NCI-H1105 (cell line): ENCODE measurements at regions not wholly inside any gene's neighbourhood (a gene's known extent, or its start where the extent isn't known, plus 50 kb on each side); places are given as distances from the start of the nearest gene placed in this dataset.
"Not testable (repeated sequence)": the region's sequence is repeated elsewhere in the genome, so short reads cannot be mapped to it uniquely, and the experiment has no call there.

Experiments used
- DNase-seq: peaks from one replicate; lab custom pipeline; 2025; lab: John Stamatoyannopoulos, UW

DNA sequence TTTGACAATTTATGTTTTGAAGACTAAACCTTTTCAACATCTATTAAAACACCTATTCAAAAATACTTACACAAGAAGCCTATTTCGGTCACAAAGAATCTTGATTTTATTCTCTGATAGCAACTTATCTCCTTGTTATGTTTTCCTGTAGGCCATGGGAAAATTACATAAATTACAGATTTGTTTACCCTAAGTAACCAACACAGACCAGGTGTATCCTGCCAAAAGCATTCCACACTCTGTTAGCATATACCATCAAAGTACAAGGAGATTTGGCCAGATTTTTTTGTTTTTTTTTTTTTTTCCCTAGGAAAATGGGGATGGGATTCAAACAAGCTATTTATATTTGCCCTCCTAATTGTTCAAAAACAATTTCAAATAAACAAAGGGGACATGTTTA lies 497.9 kb upstream of the MAGEB18 start:
- DNase-seq, result no peak

DNA sequence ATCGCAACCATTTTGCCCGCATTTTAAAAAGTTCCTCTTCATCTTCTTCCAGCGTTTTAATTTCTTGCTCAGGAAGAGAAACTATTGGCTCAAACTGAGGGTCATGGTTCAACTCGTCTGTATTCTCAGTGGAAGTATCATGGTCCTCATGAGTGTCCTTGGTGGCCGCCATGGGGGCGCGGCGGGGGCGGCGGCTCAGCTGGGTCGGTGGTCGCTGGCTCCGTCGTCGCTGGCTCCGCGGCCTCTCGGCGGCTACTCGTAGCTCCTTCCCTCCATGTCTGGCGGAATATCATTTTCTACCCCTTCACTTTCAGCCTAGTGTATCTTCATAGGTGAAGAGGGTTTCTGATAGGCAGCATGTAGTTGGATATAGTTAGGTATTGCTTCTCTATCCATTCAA lies 492.0 kb upstream of the MAGEB18 start:
- DNase-seq, result no peak

DNA sequence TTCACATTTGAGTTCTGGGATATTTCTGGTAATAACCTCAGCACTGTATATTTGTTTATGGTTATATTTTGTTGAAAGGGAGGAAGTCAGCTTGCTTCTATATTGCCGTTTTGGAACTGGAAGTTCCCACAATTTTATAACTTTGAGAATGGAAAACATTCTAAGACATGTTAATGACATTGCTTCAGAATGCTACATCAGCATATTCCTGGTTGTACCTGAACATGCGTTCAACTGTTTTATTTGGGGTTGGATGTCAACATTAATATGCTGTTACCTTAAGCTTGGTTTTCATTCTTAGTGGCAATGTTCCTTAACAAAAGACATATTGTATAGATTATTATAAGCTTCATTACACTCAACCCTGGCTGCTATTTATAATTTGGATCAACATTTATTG lies 489.4 kb upstream of the MAGEB18 start:
- no peak for DNase-seq

DNA sequence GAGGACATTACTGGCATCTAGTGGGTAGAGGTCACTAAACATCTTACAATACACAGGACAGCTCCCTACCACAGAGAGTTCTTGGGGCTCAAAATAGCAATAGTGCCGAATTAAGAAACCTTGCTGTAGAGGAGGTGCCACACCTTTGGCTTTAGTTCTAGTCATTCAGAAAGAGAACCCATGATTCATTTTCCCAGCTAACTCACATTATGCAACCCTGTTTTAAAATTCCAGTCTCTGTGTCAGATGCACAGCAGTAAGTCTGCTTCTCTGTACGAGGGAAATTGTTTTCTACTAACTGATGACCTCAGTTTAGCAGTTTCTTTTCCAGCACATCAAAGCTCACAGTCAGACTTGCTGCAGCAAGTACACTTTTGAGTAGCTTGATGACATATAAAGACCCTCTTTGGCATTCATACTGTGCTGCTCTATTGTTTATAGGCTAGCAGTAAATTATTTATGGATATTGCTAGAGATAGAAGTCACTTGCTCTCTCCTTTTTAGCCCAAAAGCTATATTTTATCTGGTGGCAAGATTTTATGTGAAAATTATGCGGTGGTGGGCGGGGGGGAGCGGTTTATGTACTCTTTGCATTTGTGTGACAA lies 487.8 kb upstream of the MAGEB18 start:
- no peak for DNase-seq

DNA sequence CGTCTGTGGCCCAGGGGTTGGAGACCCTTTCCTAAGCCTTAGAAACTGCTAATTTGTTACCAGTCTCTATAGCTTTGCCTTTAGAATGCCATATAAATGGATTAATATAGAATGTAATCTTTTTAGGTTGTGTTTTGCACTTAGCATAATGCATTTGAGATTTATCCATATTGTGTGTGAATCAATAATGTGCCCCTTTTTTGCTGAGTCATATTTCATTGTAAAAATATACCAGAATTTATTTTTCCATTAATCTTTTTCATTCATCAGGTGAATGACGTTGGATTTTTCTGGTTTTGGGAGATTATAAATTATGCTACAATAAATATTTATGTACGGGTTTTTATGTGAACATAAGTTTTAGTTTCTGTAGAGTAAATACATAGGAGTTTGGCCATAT lies 478.8 kb upstream of the MAGEB18 start:
- DNase-seq, result no peak

DNA sequence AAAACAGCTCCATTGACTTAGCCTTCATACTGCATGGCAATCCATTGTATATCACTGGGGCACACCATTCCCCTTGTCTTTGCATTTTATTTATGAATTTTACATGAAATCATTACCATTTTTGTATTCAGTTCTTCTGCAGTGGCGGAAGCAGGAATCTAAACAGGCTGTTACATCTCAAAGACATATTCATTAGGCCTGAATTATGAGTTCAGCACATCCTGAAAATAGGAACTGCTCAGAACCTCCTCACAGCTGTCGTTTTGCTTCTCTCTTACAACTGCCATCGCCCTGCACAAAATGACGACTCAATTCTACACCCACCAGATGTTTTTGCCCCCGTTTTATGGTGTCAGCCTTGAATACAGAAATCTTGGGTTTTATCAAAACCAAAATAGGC lies 474.4 kb upstream of the MAGEB18 start:
- DNase-seq, result no peak

DNA sequence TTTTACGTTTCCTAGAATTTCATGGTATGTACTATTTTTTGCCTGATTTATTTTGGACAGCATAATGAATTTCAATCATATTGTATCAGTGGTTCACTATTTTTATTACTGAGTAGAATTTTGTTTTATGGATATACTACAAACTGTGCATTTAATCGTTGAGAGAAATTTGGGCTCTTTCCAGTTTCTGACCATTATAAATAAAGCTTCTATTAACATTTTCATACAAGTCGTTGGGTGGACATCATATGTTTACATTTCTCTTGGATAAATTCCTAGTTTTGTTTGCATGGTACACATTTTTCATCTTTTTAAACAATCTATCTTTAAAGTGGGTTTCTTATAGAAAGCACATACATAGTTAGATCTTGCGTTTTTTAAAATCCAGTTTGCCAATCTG lies 472.7 kb upstream of the MAGEB18 start:
- DNase-seq, result no peak

DNA sequence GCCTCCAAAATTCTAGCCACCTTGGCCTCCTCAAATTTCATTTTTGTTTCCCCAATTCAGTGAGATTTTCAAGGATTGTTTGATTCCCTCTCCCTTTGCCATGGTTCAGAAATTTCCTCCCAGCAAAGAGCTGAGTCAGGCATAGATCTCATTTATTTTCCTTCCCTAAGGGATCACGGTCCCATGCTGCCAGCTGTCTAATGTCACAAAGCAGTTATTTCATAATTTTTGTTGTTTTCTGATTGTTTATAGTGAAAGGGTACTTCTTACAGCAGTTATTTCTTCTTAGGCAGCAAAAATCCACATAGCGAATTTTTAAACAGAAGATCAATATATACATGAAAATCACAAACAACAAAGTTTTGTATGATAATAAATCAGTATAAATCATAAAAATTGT lies 470.5 kb upstream of the MAGEB18 start:
- DNase-seq, result no peak

DNA sequence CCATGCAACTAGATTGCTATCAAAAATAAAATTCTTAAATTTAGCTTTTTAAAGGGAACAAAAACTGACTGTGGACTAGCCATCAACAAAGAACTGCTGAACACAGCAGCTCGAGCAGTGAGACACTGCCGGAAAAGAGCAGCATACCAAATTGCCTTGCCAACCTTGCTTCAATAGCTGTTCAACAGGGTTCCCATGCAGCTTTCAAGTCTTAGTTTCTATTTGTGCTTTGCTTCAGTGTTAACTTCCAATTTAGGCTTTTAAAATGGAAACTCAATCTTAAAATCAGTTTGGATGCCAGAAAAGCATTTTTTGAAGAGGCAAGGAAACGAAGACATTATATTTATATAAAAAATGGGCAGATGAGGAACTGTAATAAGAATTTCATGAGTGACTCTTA lies 463.4 kb upstream of the MAGEB18 start:
- no peak for DNase-seq

DNA sequence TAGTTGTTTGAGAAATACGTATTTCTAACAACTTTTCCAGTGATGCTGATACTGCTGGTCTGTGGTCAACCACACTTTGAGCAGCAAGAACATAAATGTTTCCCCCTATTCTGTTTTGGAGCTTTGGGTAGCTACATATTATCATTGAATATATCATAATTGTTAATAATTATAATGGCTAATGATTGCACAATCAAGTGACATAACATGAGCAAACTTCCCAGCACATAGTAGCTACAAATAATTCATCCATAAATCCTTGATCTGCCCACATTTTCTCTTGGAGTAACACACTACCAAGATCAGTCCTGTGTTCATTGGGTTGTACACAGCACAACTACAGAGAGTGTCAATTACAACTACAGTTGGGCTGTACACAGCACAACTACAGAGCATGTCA lies 436.3 kb upstream of the MAGEB18 start:
- DNase-seq, result no peak

DNA sequence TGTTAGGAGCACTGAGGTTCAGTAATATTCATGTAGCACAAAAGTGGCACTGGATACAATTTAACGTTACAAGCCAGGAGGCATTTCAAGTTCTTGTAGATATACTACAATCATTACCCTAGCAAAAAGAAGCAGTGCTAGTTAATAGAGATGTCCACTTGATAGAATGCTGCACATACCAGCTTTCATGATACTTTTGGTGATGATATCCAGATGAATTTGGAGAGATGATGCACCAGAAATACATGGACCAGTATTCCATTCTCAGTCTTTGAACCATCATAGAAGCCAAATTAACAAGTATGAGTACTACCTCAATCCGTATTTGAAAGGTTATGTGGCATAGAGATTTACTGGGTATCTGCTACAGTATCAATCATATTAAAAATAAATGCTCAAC lies 421.0 kb upstream of the MAGEB18 start:
- DNase-seq, result no peak

DNA sequence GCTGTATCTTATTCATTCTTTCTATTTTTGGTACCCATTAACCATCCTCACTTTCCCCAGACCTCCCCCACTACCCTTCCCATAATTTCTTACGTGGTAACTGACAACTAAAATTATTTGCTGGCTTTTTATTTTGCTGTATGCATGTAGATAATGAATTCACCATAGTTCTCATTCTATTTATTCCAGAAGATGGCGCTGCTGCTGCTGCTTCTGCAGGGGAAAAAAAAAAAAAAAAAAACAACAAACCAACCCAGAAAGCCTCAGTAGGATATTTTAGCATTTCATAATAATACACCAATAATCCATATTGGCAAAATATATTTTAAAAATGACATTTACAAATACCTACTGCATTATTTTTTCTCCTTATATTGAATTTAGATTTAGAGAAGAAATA lies 416.6 kb upstream of the MAGEB18 start:
- peak; percentile 4 for DNase-seq

DNA sequence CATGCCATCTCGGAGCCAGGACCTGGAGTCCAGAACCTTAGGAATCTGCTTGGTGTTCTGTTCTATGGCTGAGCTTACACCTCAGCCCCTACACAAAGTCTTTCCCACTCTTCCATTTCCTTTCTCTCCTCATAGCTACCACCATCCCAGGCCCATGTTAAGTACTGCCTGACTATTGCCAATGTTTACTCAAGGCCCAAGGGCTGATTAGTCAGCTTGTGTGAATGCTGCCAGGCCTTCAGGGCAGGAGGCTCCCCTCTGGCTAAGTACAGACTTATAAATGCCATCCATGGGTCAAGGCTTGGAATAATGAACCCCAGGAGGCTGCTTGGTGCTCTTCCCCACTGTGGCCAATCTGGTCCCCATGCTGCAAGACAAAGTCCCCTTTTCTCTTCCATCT lies 411.6 kb upstream of the MAGEB18 start:
- no peak for DNase-seq

DNA sequence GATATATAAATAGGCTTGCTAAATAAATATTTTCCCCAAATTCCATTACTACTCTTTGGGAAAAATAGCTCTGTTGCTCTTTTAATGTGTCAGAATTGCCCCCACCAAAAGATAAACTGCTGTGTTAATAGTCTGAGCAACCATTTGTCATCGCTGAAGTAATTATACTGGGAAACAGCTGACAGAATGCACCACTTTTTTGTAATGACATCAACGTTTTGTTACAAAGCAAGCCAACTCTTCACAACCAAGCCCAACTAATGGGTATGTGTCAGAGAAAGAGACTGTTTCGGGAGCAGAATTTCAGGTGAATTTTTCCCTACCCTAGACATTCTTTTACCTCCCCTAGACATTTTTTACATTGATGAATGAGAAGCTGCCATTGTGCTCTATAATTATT lies 405.0 kb upstream of the MAGEB18 start:
- no peak for DNase-seq

DNA sequence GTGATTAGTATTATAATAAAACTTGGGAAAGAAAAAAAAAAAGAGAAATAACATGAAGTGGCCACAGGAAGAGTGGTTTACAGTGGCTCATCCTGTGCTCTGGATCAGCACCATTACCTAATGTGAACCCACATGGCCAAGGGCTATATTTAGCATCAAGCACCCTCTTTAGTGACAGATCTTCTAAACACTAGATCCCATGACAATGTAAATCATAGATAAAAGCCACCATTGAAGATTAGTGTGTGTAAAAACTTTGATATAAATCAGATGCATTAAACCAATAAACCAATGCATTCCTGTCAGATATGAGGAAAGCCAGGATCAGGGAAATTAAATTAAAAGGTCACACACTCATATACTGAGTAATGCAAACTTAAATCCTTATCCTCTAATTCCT lies 400.6 kb upstream of the MAGEB18 start:
- no peak for DNase-seq

DNA sequence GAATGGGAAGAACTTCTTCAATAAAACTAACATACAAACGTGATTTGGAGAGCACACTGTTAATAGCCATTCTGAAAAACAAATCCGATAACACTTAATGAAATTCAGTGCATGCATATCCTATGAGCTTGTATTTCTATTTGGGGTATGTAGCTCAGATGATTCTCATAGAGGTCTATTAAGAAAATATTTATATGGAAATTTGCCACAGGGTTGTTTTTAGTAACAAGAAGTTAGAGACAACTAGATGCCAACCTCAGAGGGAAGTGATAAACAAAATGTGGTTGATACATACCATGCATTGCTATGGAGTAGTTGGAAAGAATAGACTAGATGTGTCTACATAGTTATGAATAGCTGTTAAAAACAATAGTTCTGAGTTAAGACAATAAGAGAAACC lies 395.8 kb upstream of the MAGEB18 start:
- DNase-seq, result no peak

DNA sequence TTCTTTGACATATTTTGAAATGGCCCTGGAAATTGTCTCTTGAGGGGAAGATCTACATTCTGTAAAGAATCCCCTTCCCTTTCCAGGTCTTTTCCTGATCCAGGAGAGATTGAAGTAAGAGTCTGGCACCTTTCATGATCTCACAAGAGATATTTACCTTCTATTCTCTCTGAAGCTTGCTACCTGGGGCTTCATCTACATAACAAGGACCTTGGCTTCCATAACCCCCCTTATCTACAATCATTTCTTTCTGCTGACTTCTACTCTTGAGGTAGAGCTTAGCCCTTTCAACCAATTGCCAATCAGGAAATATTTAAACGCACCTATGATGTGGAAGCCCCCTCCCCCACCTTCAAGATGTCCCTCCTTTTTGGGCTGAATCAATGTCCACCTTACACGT lies 383.7 kb upstream of the MAGEB18 start:
- DNase-seq, result no peak

DNA sequence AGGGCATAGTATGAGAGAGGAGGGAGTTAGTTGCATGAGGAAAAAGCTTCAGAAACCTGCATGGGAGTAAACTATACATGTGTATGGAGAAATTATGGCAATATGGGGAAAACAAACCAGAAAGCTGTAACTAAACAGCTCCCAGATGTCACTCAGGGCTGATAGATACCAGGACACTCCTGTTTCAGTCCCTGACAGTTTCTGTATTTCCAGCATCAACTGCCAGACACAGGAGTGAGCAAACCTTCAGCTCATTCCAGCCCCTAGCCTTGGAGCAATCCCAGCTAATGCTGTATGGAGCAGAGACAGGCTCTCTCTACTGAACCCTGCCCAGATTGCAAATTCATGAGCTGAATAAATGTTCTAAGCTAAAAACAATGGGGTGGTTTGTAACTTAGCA lies 382.9 kb upstream of the MAGEB18 start:
- DNase-seq, result no peak

DNA sequence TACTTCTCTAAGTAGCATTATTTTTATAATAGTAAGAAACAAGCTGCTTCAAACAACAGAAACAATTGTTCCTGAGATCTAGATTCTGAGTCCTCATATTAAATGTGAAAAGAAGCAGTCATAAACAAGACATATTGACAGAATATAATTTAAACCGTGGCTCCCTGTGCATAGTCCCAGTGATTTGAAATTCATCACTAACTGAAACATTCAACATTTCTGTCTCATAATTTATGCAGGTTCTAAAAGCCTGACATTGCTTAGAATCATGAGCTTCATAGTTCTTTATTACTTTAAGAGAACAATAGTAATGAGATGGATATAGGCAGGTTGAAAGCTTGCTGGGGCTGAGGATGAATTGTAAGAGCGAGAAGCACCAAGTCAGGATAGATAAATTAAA lies 375.5 kb upstream of the MAGEB18 start:
- DNase-seq, result no peak

DNA sequence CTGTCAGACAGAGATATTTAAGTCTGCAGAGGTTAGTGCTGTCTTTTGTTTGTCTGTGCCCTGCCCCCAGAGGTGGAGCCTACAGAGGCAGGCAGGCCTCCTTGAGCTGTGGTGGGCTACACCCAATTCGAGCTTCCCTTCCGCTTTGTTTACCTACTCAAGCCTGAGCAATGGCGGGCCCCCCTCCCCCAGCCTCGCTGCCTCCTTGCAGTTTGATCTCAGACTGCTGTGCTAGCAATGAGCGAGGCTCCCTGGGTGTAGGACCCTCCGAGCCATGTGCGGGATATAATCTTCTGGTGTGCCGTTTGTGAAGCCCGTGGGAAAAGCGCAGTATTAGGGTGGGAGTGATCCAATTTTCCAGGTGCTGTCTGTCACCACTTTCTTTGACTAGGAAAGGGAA lies 366.3 kb upstream of the MAGEB18 start:
- DNase-seq, result not testable (repeated sequence)

DNA sequence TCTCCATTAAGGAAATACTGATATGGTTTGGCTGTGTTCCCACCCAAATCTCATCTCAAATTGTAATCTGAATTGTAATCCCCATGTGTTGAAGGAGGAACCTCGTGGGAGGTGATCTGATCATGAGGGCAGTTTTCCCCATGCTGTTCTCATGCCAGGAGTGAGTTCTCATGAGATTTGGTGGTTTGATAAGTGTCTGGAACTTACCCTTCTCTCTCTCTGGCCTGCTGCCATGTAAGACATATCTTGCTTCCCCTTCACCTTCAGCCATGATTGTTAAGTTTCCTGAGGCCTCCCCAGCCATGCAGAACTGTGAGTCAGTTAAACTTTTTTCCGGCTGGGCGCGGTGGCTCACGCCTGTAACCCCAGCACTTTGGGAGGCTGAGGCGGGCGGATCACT lies 340.3 kb upstream of the MAGEB18 start:
- DNase-seq, result not testable (repeated sequence)

DNA sequence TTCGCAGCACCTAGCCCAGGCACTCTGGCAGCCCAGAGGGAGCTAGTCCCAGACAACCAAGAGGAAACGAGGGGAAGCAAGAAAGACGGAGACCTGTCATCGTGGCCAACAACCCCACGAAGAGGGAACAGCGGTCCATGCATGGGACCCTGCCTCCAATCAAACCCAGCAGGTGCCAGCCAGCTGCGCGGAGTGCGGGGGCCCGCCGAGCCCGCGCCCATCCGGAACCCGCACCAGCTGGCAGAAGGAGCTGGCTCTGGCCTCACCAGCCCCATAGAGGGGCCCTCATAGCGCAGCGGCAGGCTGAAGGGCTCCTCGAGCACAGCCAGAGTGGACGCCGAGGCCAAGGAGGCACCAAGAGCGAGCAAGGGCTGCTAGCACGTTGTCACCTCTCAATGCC lies 332.4 kb upstream of the MAGEB18 start:
- DNase-seq, result no peak

DNA sequence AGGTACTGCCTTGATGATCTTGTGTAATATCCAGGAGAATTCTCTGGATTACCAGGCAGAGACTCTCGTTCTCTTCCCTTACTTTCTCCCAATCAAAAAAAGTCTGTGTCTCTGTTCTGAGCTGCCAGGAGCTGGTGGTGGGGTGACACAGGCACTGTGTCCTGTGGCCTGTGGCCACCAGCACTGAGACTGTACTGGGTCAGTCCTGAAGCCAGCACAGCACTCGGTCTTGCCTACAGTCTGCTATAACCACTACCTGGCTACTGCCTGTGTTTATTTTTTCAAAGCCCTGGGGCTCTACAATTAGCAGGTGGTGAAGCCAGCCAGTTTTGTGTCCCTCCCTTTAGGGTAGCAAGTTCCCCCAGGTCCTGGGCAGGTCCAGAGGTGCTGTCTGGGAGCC lies 331.1 kb upstream of the MAGEB18 start:
- DNase-seq, result no peak

DNA sequence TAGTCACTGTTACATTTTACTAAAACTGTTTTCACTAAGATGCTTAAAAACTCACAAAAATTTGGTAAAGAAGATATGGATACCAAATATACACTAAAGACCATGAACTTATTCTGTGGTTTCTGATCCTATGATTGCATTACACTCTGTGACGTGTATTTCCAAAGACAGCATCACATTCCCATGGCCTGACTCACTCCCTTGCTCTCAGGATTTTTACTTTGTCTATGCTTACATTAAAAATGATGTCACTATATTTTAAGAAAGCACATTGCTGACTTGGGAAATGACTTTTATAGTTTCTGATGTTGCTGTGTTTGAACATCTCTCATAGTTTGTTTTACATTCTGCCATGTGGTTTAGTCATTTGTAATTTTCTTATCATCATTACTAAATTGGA lies 327.9 kb upstream of the MAGEB18 start:
- no peak for DNase-seq

DNA sequence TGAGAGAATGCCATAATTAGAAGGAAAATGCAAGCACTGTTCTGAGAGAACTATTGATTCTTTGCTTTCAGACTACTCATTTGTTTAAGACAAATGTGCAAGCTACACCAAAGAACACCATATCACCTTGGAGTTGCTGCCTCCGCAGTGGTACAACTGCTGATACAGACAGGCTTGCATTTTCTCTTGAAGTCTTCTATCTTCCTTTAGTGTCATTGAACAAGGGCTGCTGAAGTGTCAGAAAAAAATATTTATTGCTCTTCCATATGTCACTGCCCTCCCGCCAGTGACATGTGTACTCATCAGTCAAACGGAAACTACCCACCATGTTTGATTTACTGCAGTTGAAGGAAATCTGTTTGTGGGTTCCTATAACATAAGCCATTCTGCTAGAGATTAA lies 318.3 kb upstream of the MAGEB18 start:
- no peak for DNase-seq
